DMS153 treated with DMSO at 0.1 percent for 48 hours (cell line): ENCODE measurements at regions not wholly inside any gene's neighbourhood (a gene's known extent, or its start where the extent isn't known, plus 50 kb on each side); places are given as distances from the start of the nearest gene placed in this dataset.
"Not testable (repeated sequence)": the region's sequence is repeated elsewhere in the genome, so short reads cannot be mapped to it uniquely, and the experiment has no call there.

Experiments
- DNase-seq: peaks from one replicate; lab custom pipeline; 2025; ENCODE audit not compliant: unreplicated experiment; lab: John Stamatoyannopoulos, UW

GRCh38 chr13:56763333-56763732 lies 377.4 kb upstream of the PRR20A start:
- DNase-seq: not testable (repeated sequence)

GRCh38 chr13:56773148-56773547 lies 367.6 kb upstream of the PRR20A start:
- no peak for DNase-seq

DNA sequence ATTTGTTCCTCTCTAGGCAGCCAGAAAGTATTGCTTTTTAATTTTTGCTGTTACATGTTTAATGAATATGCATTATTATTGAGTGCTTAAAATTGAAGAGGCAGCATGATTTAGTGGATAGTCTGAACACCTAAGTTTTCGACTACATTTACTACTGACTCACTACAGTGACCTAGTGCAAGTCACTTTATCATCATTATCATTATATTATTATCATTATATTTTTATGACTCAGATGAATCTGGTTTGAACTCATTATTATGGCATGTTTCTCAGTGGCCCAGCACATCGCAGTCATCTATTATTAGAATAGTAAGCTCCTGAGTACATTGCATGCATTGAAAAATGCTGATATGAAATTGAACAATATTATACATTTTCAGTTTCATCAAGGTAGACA lies 351.2 kb upstream of the PRR20A start:
- DNase-seq: no peak

DNA sequence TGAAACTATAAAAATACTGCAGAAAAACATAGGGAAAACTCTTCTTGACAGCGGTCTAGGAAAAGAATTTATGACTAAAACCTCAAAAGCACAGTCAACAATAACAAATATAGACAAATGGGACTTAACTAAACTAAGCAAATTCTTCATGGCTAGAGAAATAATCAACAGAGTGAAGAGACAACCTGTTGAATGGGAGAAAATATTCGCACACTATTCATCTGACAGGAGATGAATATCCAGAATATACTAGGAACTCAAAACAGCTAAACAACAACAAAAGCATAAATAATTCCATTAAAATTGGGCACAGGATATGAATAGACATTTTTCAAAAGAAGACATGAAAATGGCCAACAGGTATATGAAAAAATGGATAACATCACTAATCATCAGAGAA lies 303.6 kb upstream of the PRR20A start:
- DNase-seq: no peak

DNA sequence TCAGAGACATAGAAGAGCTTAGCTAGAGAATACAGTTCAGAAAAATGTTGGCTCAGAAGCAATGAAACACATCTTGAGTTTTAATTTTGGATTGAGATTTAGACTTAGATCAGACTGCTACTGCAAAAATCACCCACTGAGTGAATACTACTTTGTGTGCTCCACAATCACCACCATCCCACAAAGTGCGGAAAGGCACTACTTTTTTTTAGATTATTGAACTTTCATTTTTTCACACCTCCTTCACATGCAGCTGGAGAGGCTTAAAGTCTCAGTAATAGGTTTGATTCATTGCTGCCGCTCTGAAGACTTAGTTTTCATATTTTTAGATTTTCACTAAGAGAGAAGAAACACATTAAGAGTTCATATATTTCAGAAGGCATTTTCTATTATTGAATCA lies 289.9 kb upstream of the PRR20A start:
- DNase-seq: no peak

GRCh38 chr13:56861476-56861875 lies 279.2 kb upstream of the PRR20A start:
- DNase-seq: no peak

- no peak for DNase-seq
Measured at GRCh38 chr13:56864451-56864850, 276.3 kb upstream of the PRR20A start.

DNA sequence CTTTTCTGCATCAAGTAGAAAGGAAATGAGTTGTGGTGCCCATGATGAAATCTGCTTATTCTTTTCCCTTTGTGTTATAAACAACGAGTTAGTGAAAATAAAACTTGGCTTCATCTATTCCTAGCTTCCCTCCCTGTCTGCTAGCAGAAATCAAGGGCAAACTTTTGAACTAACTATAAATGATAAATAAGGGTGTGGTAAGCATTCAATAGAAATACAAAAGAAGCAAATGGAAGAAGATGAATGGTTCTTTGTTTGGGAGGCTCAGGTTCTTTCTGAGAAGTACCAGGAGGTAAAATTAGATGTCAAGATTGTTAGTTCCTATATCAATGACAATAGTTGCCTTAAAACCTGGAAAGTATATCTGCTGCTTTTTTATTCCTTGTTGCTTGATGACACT lies 275.3 kb upstream of the PRR20A start:
- DNase-seq: no peak

- no peak for DNase-seq
Measured at GRCh38 chr13:56869671-56870070, 271.0 kb upstream of the PRR20A start.

DNA sequence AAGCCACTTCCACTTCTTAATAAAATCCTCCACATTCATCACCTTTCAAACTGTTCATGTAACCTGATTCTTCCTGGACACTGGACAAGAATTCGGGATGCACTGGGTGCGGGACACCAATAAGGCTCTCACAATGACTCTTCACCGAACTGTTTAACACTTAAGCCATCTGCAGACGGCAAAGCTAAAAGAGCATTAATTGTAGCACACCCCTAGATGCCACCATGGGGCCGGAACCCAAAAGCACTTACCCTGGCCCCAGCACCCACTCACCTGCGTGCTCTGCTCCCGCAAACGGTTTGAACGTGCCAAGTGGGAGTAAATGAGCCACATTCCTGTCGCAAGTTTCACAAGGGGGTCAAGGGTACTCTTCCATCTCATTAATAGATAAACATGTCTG lies 254.3 kb upstream of the PRR20A start:
- no peak for DNase-seq

- no peak for DNase-seq
Measured at GRCh38 chr13:56888455-56888854, 252.3 kb upstream of the PRR20A start.

DNA sequence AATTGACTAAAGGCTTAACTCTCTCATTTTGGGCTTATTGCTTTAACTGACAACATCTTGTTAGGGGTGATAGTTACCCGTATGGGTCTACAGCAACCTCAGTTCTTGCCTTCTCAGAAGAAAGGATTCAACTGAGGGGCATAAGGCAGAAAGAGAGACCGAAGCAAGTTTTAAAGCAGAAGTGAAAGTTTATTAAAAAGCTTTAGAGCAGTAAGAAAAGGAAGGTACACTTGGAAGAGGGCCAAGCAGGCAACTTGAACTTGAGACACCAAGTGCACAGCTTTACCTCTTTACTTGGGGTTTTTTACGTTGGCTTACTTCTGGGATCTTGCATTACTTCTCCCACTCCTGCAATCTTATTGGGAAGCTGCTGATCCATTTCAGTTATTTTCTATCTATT lies 246.9 kb upstream of the PRR20A start:
- no peak for DNase-seq

DNA sequence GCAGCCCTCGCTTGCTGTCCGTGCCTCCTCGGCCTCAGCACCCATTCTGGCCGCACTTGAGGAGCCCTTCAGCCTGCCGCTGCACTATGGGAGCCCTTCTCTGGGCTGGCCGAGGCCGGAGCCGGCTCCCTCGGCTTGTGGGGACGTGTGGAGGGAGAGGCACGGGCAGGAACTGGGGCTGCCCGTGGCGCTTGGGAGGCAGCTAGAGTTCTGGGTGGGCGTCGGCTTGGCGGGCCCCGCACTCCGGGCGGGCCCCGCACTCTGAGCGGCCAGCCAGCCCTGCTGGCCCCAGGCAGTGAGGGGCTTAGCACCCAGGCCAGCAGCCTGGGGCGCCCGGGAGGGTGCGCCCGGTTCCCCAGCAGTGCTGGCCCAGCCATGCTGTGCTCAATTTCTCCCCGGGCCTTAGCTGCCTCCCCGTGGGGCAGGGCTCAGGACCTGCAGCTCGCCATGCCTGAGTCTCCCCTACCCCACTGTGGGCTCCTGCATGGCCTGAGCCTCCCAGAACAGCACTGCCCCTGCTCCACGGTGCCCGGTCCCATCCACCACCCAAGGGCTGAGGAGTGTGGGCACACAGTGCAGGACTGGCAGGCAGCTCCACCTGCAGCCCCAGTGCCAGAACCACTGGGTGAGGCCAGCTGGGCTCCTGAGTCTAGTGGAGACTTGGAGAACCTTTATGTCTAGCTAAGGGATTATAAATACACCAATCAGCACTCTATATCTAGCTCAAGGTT lies 240.0 kb upstream of the PRR20A start:
- DNase-seq: no peak

- DNase-seq: no peak
Measured at GRCh38 chr13:56902276-56902675, 238.4 kb upstream of the PRR20A start.

GRCh38 chr13:56903710-56904282 lies 236.9 kb upstream of the PRR20A start:
- no peak for DNase-seq

DNA sequence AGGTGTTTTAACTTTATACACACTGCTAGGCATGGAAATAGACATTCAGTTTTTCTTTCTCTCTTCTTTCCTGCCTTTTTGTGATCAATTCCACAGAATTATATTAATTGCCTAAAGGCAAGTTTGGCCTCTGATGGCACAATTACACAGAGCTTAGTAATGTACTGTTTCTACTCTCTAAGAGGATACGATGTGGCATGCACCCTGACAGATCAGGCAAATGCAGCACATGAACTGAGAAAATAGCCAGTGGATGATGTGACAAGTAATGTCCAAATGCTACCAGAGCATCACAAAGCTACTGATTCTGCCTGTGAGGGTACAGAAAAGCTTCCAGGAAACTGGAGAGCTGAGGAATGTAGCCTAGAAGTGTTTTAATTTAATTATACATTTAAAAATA lies 233.8 kb upstream of the PRR20A start:
- DNase-seq: no peak

- DNase-seq: no peak
Measured at GRCh38 chr13:56907766-56908165, 233.0 kb upstream of the PRR20A start.

DNA sequence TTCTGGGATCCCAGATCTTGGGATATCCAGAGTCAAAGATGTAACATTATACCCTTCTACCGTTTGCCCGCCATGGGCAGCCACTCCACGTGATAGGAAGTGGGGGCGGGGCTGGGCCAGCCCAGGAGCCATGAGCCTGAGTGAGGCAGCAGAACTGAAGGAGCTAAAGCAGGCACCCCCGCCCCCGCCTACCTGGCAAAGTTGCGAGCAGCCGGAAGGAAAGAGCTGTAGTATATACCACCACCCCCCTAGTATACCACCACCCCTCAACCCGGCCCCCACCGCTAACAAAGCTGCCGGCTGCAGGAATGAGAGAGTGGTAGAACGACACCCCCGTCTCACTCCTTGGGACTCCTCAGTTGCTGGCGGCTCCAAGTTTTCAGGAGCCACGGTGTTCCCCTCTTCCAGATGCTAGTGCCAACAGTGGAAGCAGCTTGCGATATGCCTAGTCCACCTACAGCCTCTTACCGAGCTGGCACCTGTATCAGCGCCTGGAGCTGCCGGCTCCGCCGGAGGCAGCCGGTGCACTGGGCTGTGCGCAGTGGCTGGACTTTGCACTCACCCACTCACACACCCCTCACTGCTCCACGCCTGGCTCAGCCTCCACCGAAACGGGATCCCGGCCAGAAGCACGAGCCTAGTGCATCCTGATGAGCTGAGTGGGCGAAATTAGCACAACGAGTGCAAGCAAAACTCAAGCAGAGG lies 230.7 kb upstream of the PRR20A start:
- DNase-seq: no peak

- no peak for DNase-seq
Measured at GRCh38 chr13:56917966-56918365, 222.8 kb upstream of the PRR20A start.

- DNase-seq: no peak
Measured at GRCh38 chr13:56923626-56924140, 217.0 kb upstream of the PRR20A start.

GRCh38 chr13:56924401-56924800 lies 216.3 kb upstream of the PRR20A start:
- DNase-seq: no peak

DNA sequence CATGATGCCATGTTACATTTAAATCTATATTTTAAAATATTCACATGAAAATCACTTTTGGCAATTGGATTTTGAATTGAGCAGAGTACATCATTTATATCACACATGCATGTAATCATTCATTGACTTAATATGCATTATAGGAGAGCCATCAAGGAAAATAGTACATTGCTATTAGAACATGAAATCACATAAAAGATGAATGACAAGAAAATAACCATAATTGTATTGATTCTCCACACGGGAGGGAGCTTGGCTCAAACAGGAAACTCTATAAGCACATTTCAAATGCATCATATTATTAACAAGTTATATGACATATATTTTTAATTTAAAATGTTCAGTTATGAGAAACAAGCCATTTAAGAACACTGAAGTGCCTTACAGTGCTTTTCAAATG lies 208.6 kb upstream of the PRR20A start:
- DNase-seq: no peak
